C4-2B (cell line): ENCODE measurements at regions not wholly inside any gene's neighbourhood (a gene's known extent, or its start where the extent isn't known, plus 50 kb on each side); places are given as distances from the start of the nearest gene placed in this dataset.
"Not testable (repeated sequence)": the region's sequence is repeated elsewhere in the genome, so short reads cannot be mapped to it uniquely, and the experiment has no call there.

Source experiments
- ZFX ChIP-seq: fragments of 450-650 bp; IDR thresholded peaks from 2 replicates; pipeline ENCODE4 v1.6.1; 2017
- TF ChIP-seq, protein P1 (sequence below): fragments of 450-650 bp; conservative IDR thresholded peaks from 2 replicates; pipeline ENCODE4 v1.5.1; 2017; ENCODE audit warnings: mild to moderate bottlenecking

DNA sequence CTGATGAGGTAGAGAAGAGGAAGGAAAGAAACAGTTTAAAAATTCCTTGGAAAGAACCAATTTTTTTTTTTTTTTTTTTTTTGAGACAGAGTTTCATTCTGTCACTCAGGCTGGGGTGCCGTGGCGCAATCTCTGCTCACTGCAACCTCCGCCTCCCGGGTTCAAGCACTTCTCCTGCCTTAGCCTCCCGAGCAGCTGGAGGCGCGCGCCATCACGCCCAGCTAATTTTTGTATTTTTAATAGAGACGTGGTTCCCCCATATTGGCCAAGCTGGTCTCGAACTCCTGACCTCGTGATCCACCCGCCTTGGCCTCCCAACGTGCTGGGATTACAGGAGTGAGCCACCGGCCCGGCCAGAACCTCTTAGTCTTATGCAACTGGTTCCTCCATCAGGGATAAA is 951.6 kb upstream of the CNTN5 start:
- TF ChIP-seq, protein P1, sequence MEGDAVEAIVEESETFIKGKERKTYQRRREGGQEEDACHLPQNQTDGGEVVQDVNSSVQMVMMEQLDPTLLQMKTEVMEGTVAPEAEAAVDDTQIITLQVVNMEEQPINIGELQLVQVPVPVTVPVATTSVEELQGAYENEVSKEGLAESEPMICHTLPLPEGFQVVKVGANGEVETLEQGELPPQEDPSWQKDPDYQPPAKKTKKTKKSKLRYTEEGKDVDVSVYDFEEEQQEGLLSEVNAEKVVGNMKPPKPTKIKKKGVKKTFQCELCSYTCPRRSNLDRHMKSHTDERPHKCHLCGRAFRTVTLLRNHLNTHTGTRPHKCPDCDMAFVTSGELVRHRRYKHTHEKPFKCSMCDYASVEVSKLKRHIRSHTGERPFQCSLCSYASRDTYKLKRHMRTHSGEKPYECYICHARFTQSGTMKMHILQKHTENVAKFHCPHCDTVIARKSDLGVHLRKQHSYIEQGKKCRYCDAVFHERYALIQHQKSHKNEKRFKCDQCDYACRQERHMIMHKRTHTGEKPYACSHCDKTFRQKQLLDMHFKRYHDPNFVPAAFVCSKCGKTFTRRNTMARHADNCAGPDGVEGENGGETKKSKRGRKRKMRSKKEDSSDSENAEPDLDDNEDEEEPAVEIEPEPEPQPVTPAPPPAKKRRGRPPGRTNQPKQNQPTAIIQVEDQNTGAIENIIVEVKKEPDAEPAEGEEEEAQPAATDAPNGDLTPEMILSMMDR: not testable (repeated sequence)
- not testable (repeated sequence) for TF ChIP-seq ZFX
